Smooth muscle cell (in vitro differentiated cells): ENCODE measurements at regions not wholly inside any gene's neighbourhood (a gene's known extent, or its start where the extent isn't known, plus 50 kb on each side); places are given as distances from the start of the nearest gene placed in this dataset.
"Not testable (repeated sequence)": the region's sequence is repeated elsewhere in the genome, so short reads cannot be mapped to it uniquely, and the experiment has no call there.

ENCODE experiments used
- DNase-seq: peaks from one replicate; lab custom pipeline; 2025; ENCODE audit not compliant: unreplicated experiment; lab: John Stamatoyannopoulos, UW
- H2AFZ ChIP-seq: fragments of 200-600 bp; sonication (generic); 2 replicates; pipeline ENCODE4 v1.6.0; 2016; ENCODE audit warnings: antibody characterized with exemption, low read depth, mild to moderate bottlenecking
- H3F3A ChIP-seq: fragments of 200-600 bp; sonication (generic); 2 replicates; pipeline ENCODE4 v1.6.0; 2017; ENCODE audit warnings: antibody characterized with exemption, low read depth
- H3K27ac ChIP-seq: fragments of 200-600 bp; sonication (generic); 2 replicates; pipeline ENCODE4 v1.5.1; 2016; ENCODE audit warnings: low read depth, mild to moderate bottlenecking
- H3K27me3 ChIP-seq: fragments of 200-600 bp; sonication (generic); 2 replicates; pipeline ENCODE4 v1.6.1; 2016; ENCODE audit warnings: low read depth, mild to moderate bottlenecking
- H3K36me3 ChIP-seq: fragments of 200-600 bp; sonication (generic); 2 replicates; pipeline ENCODE4 v1.5.1; 2016; ENCODE audit warnings: low read depth
- H3K4me1 ChIP-seq: fragments of 200-600 bp; sonication (generic); 2 replicates; pipeline ENCODE4 v1.5.1; 2016; ENCODE audit warnings: low read depth
- H3K4me2 ChIP-seq: fragments of 200-600 bp; sonication (generic); 2 replicates; pipeline ENCODE4 v1.6.0; 2016; ENCODE audit warnings: mild to moderate bottlenecking
- H3K4me3 ChIP-seq: fragments of 200-600 bp; sonication (generic); 2 replicates; pipeline ENCODE4 v1.5.1; 2016; ENCODE audit warnings: mild to moderate bottlenecking
- H3K79me2 ChIP-seq: fragments of 200-600 bp; sonication (generic); 2 replicates; pipeline ENCODE4 v1.6.0; 2016; ENCODE audit warnings: low read depth, mild to moderate bottlenecking
- H3K9ac ChIP-seq: fragments of 200-600 bp; sonication (generic); 2 replicates; pipeline ENCODE4 v1.6.0; 2016; ENCODE audit warnings: low read depth
- H3K9me3 ChIP-seq: fragments of 200-600 bp; sonication (generic); replicated peaks from 2 replicates; pipeline ENCODE4 v1.5.1; 2016; ENCODE audit warnings: low read depth
- H4K20me1 ChIP-seq: fragments of 200-600 bp; sonication (generic); 2 replicates; pipeline ENCODE4 v1.6.0; 2016; ENCODE audit warnings: low read depth
- CTCF ChIP-seq: fragments of 200-600 bp; sonication (generic); IDR thresholded peaks from 2 replicates; pipeline ENCODE4 v1.5.1; 2017; ENCODE audit warnings: borderline replicate concordance, mild to moderate bottlenecking, antibody characterized with exemption; ENCODE audit not compliant: insufficient read depth, poor library complexity, severe bottlenecking
- WGBS: methylation state at CpG from one replicate; pipeline ENCODE4 v1.1.7; 2016; ENCODE audit warnings: low lambda C conversion rate; 5-methylcytosine and 5-hydroxymethylcytosine counted together

DNA sequence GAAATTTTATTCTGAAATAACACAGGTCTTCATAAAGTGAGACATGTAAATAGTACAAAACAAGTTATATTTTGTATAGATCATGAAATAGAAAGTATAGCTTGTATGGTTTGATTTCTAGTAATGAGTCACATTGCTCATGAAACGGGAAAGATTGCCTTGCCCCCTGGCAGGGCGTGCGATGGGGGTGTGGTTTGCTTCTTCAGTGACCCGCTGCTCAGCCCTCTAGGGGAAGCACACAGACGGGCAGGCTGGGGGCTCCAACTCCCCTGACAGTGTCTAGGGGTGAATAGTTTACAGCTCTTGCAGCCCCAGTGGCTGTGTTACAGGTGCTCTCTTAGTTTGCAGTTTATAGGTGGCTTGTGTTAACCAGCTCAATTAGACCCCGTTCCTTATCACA is 170.5 kb upstream of the RGS17 start:
- Histone ChIP-seq H2AFZ (no peak overlapping the region), H3K27ac (no peak overlapping the region), H3K4me2 (no peak overlapping the region)

DNA sequence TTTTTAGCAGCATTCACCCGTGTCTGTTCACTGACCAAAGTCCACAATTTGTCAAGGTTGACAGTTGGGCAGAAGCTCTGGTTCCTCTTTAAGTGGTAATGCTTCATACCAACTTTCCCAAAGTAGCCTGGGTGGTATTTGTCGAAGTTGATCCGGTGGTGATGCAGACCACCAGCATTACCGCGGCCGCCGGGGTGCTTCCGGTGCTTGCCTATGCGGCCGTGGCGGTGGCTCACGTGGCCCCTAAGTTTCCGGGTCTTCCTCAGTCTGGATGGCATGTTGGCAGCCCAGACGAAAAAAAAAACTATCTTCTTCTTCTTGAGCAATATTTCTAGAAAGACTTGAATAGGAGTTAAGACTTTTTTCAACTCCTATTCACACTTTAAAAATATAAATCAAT is 151.4 kb upstream of the RGS17 start:
- H2AFZ ChIP-seq, H3F3A ChIP-seq, H4K20me1 ChIP-seq, H3K9ac ChIP-seq, H3K4me1 ChIP-seq, H3K4me3 ChIP-seq, H3K27ac ChIP-seq, H3K36me3 ChIP-seq, H3K9me3 ChIP-seq, H3K27me3 ChIP-seq, DNase-seq, H3K4me2 ChIP-seq, H3K79me2 ChIP-seq: not testable (repeated sequence)
- WGBS: 93% methylated on average over 14 of the region's 14 CpGs

More for the DNA sequence above, 170.5 kb upstream of the RGS17 start:
- Histone ChIP-seq H3K4me1 (no peaks in the 10 kb centered on the region), H3K9me3 (no peaks in the 10 kb centered on the region), H3K9ac (no peak overlapping the region), H3K36me3 (no peaks in the 10 kb centered on the region), H3K4me3 (no peak overlapping the region), H3F3A (no peaks in the 10 kb centered on the region), H3K27me3 (no peaks in the 10 kb centered on the region), H3K79me2 (no peaks in the 10 kb centered on the region), H4K20me1 (no peaks in the 10 kb centered on the region)
- 74% methylated on average over 6 of the region's 6 CpGs for WGBS
- DNase-seq: no peak
- TF ChIP-seq CTCF: no peak

GRCh38 chr6:153275997-153276396 is 144.9 kb upstream of the RGS17 start:
- DNase-seq: no peak
- no peak overlapping the region for H3K27ac ChIP-seq
- H2AFZ ChIP-seq: no peak overlapping the region
- H3K36me3 ChIP-seq: no peaks in the 10 kb centered on the region
- H3K9ac ChIP-seq: no peak overlapping the region
- H3K9me3 ChIP-seq: no peaks in the 10 kb centered on the region
- no peaks in the 10 kb centered on the region for H4K20me1 ChIP-seq
- TF ChIP-seq CTCF: no peak
- no peaks in the 10 kb centered on the region for H3F3A ChIP-seq
- no peak overlapping the region for H3K4me2 ChIP-seq
- no peak overlapping the region for H3K4me3 ChIP-seq
- H3K27me3 ChIP-seq: no peaks in the 10 kb centered on the region
- WGBS: 82% methylated on average over 3 of the region's 3 CpGs
- no peaks in the 10 kb centered on the region for H3K79me2 ChIP-seq
- H3K4me1 ChIP-seq: no peaks in the 10 kb centered on the region

DNA sequence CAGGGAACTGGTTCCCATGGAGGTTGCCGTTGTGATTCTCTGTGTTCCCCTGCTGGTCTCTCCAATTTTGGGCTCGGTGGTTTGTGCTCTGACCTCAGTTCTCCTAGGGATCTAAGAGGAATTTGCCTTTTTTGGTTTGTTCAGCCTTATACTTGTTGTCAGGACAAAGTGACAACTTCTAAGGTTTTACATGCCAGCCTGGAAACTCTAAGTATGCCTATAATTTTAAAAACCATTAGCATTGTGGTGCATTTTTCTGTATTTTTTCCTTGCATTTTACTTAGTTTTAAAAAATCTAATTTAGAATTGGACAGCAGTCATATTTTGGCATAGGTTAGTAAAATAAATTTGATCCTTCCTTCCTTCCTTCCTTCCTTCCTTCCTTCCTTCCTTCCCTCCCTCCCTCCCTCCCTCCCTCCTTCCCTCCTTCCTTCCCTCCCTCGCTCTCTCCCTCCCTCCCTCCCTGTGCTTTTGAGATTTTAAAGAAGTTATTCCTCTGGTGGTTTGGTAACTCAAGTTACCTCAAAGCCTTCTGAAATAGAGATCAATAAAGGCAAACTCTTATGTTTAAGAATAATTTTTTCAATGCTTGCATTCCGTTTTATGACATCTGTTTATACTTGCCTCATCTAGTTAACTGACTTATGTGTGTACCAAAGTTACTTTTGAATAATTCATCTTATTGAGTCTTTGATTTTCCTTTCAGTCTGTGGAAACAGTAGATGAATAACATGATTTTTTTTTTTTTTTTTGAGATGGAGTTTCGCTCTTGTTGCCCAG is 141.3 kb upstream of the RGS17 start:
- no peak overlapping the region for H2AFZ ChIP-seq
- no peaks in the 10 kb centered on the region for H3K9me3 ChIP-seq
- H3F3A ChIP-seq: no peaks in the 10 kb centered on the region
- TF ChIP-seq CTCF: no peak
- H3K79me2 ChIP-seq: no peaks in the 10 kb centered on the region
- no peak overlapping the region for H3K4me2 ChIP-seq
- no peaks in the 10 kb centered on the region for H3K4me1 ChIP-seq
- no peaks in the 10 kb centered on the region for H4K20me1 ChIP-seq
- H3K9ac ChIP-seq: no peak overlapping the region
- H3K27me3 ChIP-seq: no peaks in the 10 kb centered on the region
- no peak overlapping the region for H3K4me3 ChIP-seq
- DNase-seq: no peak
- 84% methylated on average over 4 of the region's 5 CpGs for WGBS
- H3K36me3 ChIP-seq: no peaks in the 10 kb centered on the region
- no peak overlapping the region for H3K27ac ChIP-seq
